HG03108 (cell line): ENCODE measurements at regions not wholly inside any gene's neighbourhood (a gene's known extent, or its start where the extent isn't known, plus 50 kb on each side); places are given as distances from the start of the nearest gene placed in this dataset.

Source experiments
- ATAC-seq: cut with Tn5 transposase; IDR thresholded peaks from one replicate; pipeline ENCODE4 v1.9.1; 2021; ENCODE audit warnings: moderate library complexity; ENCODE audit not compliant: unreplicated experiment

- no peak for ATAC-seq
Measured at GRCh38 chr3:127461286-127461910, 129.1 kb downstream of the TPRA1 start.

- no peak for ATAC-seq
Measured at GRCh38 chr3:127459891-127460290, 130.6 kb downstream of the TPRA1 start.

- ATAC-seq, result no peak
Measured at GRCh38 chr3:127458696-127459604, 131.6 kb downstream of the TPRA1 start.

- no peak for ATAC-seq
Measured at GRCh38 chr3:127457546-127458145, 132.9 kb downstream of the TPRA1 start.

- no peak for ATAC-seq
Measured at GRCh38 chr3:127457094-127457475, 133.4 kb downstream of the TPRA1 start.

- no peak for ATAC-seq
Measured at GRCh38 chr3:127456471-127457093, 134.0 kb downstream of the TPRA1 start.

GRCh38 chr3:127455541-127456450 is 134.7 kb downstream of the TPRA1 start:
- no peak for ATAC-seq

- no peak for ATAC-seq
Measured at GRCh38 chr3:127454968-127455367, 135.6 kb downstream of the TPRA1 start.

- no peak for ATAC-seq
Measured at GRCh38 chr3:127454051-127454450, 136.5 kb downstream of the TPRA1 start.

- ATAC-seq, result no peak
Measured at GRCh38 chr3:127452321-127452821, 138.2 kb downstream of the TPRA1 start.

- ATAC-seq, result no peak
Measured at GRCh38 chr3:127451321-127451720, 139.2 kb downstream of the TPRA1 start.

- no peak for ATAC-seq
Measured at GRCh38 chr3:127450331-127450730, 140.2 kb downstream of the TPRA1 start.

- no peak for ATAC-seq
Measured at GRCh38 chr3:127449486-127450212, 140.9 kb downstream of the TPRA1 start.

GRCh38 chr3:127448671-127449070 is 141.9 kb downstream of the TPRA1 start:
- ATAC-seq, result no peak

GRCh38 chr3:127448161-127448561 is 142.4 kb downstream of the TPRA1 start:
- ATAC-seq, result no peak

- ATAC-seq, result no peak
Measured at GRCh38 chr3:127446756-127447155, 143.8 kb downstream of the TPRA1 start.

GRCh38 chr3:127445581-127446343 is 144.8 kb downstream of the TPRA1 start:
- ATAC-seq, result no peak

GRCh38 chr3:127444761-127445160 is 145.8 kb downstream of the TPRA1 start:
- no peak for ATAC-seq
